ENCODE measurements at regions not wholly inside any gene's neighbourhood (a gene's known extent, or its start where the extent isn't known, plus 50 kb on each side); places are given as distances from the start of the nearest gene placed in this dataset.

DNA sequence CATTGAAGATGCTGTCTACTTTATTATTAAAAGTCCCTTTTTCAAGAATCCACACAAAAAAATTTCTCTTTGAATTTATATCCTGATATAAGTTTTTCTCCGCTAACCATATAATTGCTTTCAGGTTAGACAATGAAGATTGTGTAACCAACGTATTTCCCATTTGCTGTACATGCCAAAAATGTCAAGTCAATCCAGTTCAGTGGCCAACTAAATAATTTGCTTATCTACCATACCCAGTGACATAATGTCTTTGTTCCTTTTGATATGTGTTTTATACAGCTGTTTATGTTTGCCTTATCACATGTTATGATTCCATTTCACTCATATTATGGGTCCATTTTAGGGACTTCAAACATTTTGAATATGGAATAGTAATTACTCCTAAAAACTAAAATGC, 349.9 kb downstream of the EFNA5 start:
- TF ChIP-seq CEBPB (IDR thresholded peaks at IDR 0.05; ENCODE audit: low read depth, low read length) (no peak), POLR2A (IDR thresholded peaks at IDR 0.05; ENCODE audit: low read depth, low read length) (no peak), SMC3 (IDR thresholded peaks at IDR 0.05; ENCODE audit: low read depth, low read length) (no peak), CHD1 (IDR thresholded peaks at IDR 0.05; ENCODE audit: low read depth, low read length) (no peak), MAFK (IDR thresholded peaks at IDR 0.05; ENCODE audit: low read depth, low read length) (no peak), RCOR1 (IDR thresholded peaks at IDR 0.05; ENCODE audit: insufficient replicate concordance, low read length) (no peak)
- TF ChIP-seq, protein P1, sequence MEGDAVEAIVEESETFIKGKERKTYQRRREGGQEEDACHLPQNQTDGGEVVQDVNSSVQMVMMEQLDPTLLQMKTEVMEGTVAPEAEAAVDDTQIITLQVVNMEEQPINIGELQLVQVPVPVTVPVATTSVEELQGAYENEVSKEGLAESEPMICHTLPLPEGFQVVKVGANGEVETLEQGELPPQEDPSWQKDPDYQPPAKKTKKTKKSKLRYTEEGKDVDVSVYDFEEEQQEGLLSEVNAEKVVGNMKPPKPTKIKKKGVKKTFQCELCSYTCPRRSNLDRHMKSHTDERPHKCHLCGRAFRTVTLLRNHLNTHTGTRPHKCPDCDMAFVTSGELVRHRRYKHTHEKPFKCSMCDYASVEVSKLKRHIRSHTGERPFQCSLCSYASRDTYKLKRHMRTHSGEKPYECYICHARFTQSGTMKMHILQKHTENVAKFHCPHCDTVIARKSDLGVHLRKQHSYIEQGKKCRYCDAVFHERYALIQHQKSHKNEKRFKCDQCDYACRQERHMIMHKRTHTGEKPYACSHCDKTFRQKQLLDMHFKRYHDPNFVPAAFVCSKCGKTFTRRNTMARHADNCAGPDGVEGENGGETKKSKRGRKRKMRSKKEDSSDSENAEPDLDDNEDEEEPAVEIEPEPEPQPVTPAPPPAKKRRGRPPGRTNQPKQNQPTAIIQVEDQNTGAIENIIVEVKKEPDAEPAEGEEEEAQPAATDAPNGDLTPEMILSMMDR (conservative IDR thresholded peaks at IDR 0.05; ENCODE audit: low read depth, low read length), result no peak
- TF ChIP-seq, protein P2, sequence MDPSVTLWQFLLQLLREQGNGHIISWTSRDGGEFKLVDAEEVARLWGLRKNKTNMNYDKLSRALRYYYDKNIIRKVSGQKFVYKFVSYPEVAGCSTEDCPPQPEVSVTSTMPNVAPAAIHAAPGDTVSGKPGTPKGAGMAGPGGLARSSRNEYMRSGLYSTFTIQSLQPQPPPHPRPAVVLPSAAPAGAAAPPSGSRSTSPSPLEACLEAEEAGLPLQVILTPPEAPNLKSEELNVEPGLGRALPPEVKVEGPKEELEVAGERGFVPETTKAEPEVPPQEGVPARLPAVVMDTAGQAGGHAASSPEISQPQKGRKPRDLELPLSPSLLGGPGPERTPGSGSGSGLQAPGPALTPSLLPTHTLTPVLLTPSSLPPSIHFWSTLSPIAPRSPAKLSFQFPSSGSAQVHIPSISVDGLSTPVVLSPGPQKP (IDR thresholded peaks at IDR 0.05; ENCODE audit: borderline replicate concordance, low read depth, low read length), result no peak
- TF ChIP-seq, protein P3, sequence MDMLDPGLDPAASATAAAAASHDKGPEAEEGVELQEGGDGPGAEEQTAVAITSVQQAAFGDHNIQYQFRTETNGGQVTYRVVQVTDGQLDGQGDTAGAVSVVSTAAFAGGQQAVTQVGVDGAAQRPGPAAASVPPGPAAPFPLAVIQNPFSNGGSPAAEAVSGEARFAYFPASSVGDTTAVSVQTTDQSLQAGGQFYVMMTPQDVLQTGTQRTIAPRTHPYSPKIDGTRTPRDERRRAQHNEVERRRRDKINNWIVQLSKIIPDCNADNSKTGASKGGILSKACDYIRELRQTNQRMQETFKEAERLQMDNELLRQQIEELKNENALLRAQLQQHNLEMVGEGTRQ (IDR thresholded peaks at IDR 0.05; ENCODE audit: low read depth, low read length), result no peak

Data from IMR-90 (cell line).